HCT116 (cell line): ENCODE measurements at regions not wholly inside any gene's neighbourhood (a gene's known extent, or its start where the extent isn't known, plus 50 kb on each side); places are given as distances from the start of the nearest gene placed in this dataset.

Experiments
- CTCF ChIP-seq, 3 experiments: fragments of 200-600 bp in 1 of 3; sonication (generic) in 1 of 3; IDR thresholded peaks in 2 of 3; conservative IDR thresholded peaks in 1 of 3; 2 replicates each; pipeline ENCODE4 v1.5.1; 2012 to 2017; ENCODE audit warnings: low read depth in 2 of 3, low read length in 2 of 3, antibody characterized with exemption in 1 of 3, borderline replicate concordance in 1 of 3, control low read depth in 1 of 3, mild to moderate bottlenecking in 1 of 3, mixed read lengths in 1 of 3, mixed run types in 1 of 3, moderate library complexity in 1 of 3; ENCODE audit not compliant: insufficient read depth in 1 of 3
- EZH2 ChIP-seq: fragments of 200-600 bp; sonication (generic); IDR thresholded peaks from 2 replicates; pipeline ENCODE4 v1.6.1; 2017; ENCODE audit warnings: antibody characterized with exemption, mixed run types

GRCh38 chr9:13479096-13479495 is 199.6 kb upstream of the MPDZ start:
- no peak for TF ChIP-seq CTCF (IDR thresholded peaks at IDR 0.05 in 2 of 3, conservative IDR thresholded peaks at IDR 0.05 in 1 of 3; ENCODE audit: borderline replicate concordance in 1 of 3, insufficient read depth in 1 of 3, low read depth in 2 of 3, low read length in 2 of 3)
- no peak for TF ChIP-seq EZH2
